Limb (tissue), 2 donors: ENCODE measurements at regions not wholly inside any gene's neighbourhood (a gene's known extent, or its start where the extent isn't known, plus 50 kb on each side); places are given as distances from the start of the nearest gene placed in this dataset.

Source experiments
- DNase-seq, 2 donors: peaks; one replicate each; pipeline ENCODE4 v3.0.0-alpha.2; 2016; ENCODE audit errors: extremely low spot score in 2 of 2

GRCh38 chr2:8151888-8152287 is 530.0 kb upstream of the ID2 start:
- DNase-seq: no peak

- no peak for DNase-seq
Measured at GRCh38 chr2:8152392-8153257, 529.2 kb upstream of the ID2 start.

- DNase-seq: no peak
Measured at GRCh38 chr2:8153258-8153718, 528.6 kb upstream of the ID2 start.

GRCh38 chr2:8154270-8154669 is 527.6 kb upstream of the ID2 start:
- DNase-seq: no peak

- DNase-seq: no peak
Measured at GRCh38 chr2:8154936-8155335, 526.9 kb upstream of the ID2 start.

GRCh38 chr2:8157621-8158430 is 524.0 kb upstream of the ID2 start:
- DNase-seq: no peak

GRCh38 chr2:8158711-8159110 is 523.1 kb upstream of the ID2 start:
- DNase-seq: no peak

GRCh38 chr2:8159211-8159965 is 522.5 kb upstream of the ID2 start:
- no peak for DNase-seq

- DNase-seq: no peak
Measured at GRCh38 chr2:8159966-8160603, 521.8 kb upstream of the ID2 start.

- DNase-seq: no peak
Measured at GRCh38 chr2:8160959-8161358, 520.9 kb upstream of the ID2 start.

GRCh38 chr2:8162552-8162951 is 519.3 kb upstream of the ID2 start:
- no peak for DNase-seq

- DNase-seq: no peak
Measured at GRCh38 chr2:8165550-8165949, 516.3 kb upstream of the ID2 start.

GRCh38 chr2:8168022-8168717 is 513.7 kb upstream of the ID2 start:
- no peak for DNase-seq

- DNase-seq: no peak
Measured at GRCh38 chr2:8168876-8169424, 512.9 kb upstream of the ID2 start.

GRCh38 chr2:8169443-8169842 is 512.4 kb upstream of the ID2 start:
- DNase-seq: no peak

GRCh38 chr2:8170552-8171327 is 511.1 kb upstream of the ID2 start:
- no peak for DNase-seq

- no peak for DNase-seq
Measured at GRCh38 chr2:8171608-8172007, 510.2 kb upstream of the ID2 start.

- no peak for DNase-seq
Measured at GRCh38 chr2:8172661-8173060, 509.2 kb upstream of the ID2 start.

- no peak for DNase-seq
Measured at GRCh38 chr2:8174641-8175257, 507.1 kb upstream of the ID2 start.
